DMS153 (cell line): ENCODE measurements at regions not wholly inside any gene's neighbourhood (a gene's known extent, or its start where the extent isn't known, plus 50 kb on each side); places are given as distances from the start of the nearest gene placed in this dataset.
"Not testable (repeated sequence)": the region's sequence is repeated elsewhere in the genome, so short reads cannot be mapped to it uniquely, and the experiment has no call there.

Experiments used
- DNase-seq: peaks from one replicate; lab custom pipeline; 2025; lab: John Stamatoyannopoulos, UW

DNA sequence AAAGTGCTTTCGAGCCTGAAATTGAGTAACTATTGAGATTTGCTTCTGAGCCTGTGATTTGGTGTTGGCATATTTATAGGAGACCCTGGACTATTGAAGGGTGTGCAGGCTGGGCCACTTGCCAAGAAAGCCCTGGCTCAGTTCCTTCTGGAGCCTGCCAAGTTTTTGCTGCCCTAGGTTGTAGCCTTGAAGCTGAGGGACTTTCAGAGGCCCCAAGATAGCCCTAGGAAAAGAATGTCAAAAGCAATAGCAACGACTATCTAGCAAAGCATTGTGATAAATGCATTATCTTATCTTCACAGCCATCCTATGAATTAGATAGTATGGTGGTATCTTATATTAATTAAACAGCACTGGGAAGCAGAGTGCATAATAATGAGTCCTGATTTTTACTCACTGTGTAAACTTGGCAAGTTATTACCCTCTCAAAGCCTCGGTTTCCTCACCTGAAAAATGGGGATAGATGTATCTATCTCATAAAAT lies 473.7 kb upstream of the PODXL start:
- no peak for DNase-seq

GRCh38 chr7:132029369-132030085 lies 473.1 kb upstream of the PODXL start:
- DNase-seq = no peak

DNA sequence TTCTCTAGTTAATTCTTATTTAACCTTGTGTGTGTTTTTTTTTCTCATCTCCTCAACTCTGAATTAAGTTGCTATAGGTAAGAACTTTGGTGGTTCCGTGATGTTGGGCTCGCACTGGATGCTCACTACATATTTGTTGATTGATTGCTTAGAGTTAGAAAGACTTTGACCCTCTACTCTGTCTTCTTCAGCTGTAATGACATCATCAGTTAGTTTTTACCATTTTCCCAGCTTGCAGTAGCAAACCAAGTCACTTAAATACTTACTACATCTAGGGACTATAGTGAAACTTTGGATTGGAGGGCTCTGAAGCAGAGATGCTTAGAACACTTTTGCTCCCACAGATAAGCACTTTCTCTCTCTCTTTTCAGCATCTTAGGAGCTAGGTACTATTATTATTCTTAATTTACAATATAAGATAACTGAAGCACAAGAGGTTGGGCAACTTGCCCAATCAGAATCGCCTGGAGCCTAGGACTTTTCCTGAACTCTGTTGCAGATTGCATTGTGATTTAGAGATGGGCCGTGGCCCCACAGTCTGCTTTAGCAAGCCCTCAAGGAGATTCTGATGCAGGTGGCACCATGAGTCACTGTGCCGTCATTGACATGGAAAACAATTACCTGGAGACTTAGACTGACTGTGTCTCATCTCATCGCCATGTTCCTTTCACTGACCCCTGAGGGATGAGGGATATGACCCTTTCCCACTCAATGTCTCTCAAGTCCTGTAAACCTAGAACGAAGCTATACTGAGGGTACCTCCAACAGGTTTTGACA lies 471.9 kb upstream of the PODXL start:
- DNase-seq = no peak

GRCh38 chr7:132024290-132024689 lies 467.9 kb upstream of the PODXL start:
- no peak for DNase-seq

DNA sequence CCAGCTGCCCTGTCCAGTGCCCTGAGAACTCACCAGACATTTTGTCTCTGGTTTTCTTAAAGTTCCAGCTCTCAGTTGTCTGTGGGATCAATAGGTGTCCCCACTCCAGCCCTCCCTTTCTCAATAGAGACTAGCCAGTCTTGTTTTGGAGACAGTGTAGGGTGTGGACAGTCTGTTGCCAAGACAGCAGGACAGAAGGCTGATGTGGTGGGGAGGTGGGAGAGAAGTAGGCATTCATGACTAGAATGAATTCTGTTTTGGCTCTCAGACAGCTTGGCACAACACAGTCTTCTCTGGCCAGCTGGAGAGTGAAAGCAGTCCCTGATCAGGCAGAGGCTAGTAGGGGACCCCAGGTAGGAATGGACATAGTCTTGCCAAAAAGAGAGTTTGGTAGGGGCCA lies 467.0 kb upstream of the PODXL start:
- no peak for DNase-seq

DNA sequence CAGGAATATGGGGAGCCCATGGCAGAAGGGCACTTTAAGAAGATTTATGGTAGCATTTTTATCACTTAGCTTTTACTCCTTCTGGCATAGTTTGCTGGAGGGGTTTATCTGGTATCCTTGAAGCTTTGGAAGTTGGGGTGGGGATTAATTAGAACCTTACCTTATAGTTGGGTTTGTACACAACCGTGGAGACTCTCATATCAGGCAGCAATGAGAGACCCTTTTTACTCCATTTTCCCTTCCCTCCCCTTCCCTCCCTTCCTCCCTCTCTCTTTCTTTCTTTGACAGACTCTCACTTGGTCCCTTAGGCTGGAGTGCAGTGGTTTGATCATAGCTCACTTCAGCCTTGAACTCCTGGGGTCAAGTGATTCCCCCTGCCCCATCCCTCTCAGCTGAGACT lies 465.8 kb upstream of the PODXL start:
- DNase-seq = no peak

DNA sequence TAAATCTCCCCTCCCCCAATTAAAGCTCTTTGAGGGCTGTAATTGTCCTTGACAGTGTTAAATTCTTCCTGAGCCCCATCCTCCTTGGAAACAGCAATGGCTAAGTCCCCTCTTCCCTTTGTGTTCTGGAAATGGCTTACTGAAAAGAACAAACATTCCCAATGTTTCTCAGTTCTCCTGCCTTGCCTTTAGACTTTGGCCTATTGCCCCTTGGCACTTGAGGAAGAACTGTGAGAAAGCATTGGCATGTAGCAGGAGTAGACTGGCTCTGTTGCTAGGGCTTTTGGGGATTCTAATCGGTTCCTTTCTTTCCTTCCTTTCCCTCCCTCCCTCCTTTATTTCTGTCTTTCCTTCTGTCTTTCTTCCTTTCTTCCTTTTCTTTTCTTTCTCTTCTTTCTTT lies 463.3 kb upstream of the PODXL start:
- DNase-seq = no peak

DNA sequence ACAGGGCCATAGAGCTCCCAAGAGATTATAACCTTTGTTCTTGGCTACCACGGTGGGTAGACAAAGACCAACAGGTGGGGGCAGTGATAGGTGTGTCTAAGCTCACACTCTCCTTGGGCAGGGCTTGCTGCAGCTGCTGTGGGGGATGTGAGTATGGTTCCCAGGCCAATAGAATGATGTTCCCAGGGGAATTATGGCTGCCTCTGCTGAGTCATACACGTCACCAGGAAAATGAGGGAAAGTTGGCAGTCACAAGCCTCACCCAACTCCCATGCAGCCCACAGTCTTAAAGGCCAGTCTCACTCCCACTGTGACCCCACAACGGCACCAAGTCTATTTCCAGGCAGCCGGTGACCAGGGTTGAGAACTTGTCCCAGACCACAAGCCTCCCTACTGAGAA lies 453.4 kb upstream of the PODXL start:
- no peak for DNase-seq

GRCh38 chr7:132004529-132004928 lies 448.1 kb upstream of the PODXL start:
- DNase-seq = no peak

DNA sequence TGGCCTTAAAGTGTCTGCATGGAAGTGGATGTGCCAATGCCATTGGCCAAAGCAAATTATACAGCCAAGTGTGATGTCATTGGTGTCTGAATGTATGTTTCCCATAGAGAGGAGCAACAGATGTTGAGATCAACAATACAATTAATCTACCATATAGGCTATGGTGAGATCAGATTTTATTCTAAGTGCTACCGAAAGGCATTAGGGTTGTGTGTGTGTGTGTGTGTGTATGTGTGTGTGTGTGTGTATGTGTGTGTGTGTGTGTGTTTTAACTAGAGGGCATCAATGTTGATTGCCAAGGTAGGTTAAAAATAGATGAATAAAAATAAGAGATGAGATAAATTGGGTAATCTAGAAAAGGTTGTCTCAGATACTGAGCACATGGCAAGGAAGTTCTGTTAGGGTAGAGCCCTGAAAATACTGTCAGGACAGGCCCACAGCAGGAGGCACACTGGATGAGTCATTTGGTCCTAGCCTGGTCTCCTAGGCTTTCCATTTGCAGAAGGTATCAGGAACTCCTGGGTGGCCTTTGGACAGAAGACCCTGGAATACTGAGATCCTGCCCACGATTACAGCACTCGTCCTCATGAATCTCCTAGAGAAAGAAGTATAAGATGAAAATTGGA lies 446.0 kb upstream of the PODXL start:
- no peak for DNase-seq

GRCh38 chr7:132001146-132001545 lies 444.7 kb upstream of the PODXL start:
- no peak for DNase-seq

GRCh38 chr7:131999193-131999592 lies 442.8 kb upstream of the PODXL start:
- DNase-seq = no peak

DNA sequence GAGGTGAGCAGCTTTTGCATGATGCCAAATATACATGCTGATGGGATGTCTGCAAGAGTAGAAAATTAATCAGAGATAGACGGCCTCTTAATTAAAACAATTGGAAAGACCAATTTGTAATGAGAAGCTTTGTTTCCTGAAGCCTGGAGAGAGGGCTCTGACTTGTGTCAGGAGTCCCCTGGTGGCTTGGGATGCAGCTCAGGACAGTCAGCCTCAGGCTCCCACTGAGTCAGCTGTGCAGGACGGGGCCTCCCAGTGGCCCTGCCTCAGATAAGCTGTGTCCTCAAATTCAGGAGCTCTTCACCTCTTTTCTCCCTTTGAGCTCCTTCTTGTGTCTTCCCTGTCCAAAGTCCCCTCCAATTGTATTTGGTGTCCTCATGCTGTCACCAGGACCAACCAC lies 438.9 kb upstream of the PODXL start:
- no peak for DNase-seq

DNA sequence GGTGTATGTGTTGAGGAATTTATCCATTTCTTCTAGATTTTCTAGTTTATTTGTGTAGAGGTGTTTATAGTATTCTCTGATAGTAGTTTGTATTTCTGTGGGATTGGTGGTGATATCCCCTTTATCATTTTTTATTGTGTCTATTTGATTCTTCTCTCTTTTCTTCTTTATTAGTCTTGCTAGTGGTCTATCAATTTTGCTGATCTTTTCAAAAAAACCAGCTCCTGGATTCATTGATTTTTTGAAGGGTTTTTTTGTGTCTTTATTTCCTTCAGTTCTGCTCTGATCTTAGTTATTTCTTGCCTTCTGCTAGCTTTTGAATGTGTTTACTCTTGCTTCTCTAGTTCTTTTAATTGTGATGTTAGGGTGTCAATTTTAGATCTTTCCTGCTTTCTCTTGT lies 424.6 kb upstream of the PODXL start:
- DNase-seq = not testable (repeated sequence)

DNA sequence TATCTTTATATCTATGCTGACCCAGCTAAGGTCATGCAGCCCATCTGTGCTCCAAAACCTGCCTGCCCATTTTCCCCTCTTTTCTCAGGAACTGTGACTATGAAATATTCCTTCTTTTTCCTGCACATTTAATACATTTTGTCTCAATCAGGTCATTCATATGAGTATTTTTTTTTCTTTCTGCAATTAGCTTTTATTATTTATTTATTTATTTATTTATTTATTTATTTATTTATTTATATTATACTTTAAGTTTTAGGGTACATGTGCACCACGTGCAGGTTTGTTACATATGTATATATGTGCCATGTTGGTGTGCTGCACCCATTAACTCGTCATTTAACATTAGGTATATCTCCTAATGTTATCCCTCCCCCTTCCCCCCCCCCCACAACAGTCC lies 421.7 kb upstream of the PODXL start:
- DNase-seq = not testable (repeated sequence)

DNA sequence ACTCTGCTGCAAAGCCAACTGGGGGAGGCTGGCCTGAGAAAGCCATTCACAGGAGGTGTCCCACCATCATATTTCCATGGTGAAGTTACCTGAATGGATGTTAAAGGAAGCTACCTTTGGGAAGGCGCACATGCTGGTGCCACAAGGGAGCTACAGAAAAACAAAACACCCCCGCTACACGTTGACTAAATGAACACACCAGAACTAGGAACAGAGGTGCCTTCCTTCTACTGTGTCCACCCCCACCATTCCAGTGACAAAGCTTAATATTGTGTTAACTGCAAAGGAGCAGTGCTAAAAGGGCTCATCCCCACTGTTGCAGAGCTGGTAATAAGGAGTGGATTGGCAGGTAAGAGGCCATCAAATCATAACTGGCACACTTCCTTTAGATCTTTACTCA lies 420.0 kb upstream of the PODXL start:
- no peak for DNase-seq

- no peak for DNase-seq
These were observed 418.2 kb upstream of the PODXL start for GRCh38 chr7:131974671-131975070.

DNA sequence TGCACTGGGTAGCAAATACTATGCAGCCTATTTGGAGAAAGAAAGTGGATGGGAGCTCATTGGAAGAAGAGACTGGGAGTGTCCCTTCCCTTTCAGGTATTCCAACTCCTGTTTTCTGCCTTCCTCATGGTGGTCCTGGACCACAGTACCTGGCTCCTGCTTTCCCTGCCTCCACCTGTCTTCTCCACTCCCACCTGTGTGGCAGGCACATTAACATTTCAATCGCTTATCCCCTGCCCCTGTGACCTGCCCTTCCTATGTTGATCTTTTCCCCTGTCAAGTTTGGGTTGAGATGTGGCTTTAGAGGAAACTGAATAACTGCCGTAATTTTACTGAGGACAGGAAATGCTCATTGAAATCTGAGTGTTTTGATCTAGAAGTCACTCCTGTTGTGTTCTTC lies 415.8 kb upstream of the PODXL start:
- DNase-seq = no peak

- DNase-seq = no peak
These were observed 414.2 kb upstream of the PODXL start for GRCh38 chr7:131970602-131971001.

DNA sequence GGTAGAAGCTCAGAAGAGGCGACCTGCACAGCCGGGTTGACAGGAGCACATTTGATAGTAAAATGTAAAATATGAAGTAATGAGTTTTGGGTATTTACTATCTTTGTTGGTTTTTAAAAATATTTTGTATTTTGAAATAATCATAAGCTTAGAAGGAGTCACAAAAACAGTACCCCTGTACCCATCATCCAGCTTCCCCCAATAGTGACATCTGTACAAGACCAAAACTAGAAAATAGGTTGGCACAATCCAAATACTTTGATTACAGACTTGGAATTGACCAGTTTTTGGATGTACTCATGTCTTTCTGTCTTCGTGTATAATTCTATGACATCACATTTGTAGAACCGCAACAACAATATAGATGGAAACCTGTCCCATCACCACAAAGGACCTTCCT lies 413.1 kb upstream of the PODXL start:
- DNase-seq = no peak

- DNase-seq = no peak
These were observed 410.8 kb upstream of the PODXL start for GRCh38 chr7:131967216-131967730.

DNA sequence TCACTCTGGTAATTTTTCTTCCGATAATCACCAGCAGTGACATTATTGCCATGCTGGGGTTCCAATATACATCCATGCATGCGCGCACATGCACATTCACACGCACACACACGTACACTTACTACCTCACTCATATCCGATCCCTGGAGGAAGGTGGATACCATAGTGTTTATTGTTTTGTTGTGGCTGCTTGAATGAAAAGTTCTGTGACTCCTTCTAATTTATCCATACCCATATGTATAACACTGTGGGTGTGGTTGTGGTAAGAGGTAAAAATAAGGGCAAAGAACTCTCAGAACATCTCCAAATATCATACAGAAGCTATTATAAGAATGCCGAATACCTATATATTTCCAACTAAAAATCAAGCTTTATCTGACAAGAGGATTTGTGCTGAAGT lies 407.8 kb upstream of the PODXL start:
- DNase-seq = no peak
